ENCODE measurements at regions not wholly inside any gene's neighbourhood (a gene's known extent, or its start where the extent isn't known, plus 50 kb on each side); places are given as distances from the start of the nearest gene placed in this dataset.
"Not testable (repeated sequence)": the region's sequence is repeated elsewhere in the genome, so short reads cannot be mapped to it uniquely, and the experiment has no call there.

DNA sequence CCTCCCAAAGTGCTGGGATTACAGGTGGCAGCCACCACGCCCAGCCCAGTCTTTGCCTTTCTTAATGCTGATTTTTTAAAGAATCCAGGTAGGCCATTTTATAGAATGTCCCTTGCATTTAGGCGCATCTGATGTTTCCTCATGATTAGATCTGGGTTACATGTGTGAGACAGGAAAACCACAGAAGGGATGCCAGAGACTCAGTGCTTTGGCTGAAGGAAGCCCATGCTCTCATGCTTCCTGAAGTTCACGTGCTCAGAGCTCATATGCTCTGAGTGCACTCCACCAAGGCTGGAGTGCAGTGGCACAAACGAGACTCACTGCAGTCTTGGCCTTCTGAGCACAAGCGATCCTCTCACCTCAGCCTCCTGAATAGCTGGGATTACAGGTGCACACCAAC lies 411.5 kb upstream of the DEFB115 start:
- 75% methylated on average over 3 of the region's 5 CpGs for WGBS (ENCODE audit: insufficient coverage)
- not testable (repeated sequence) for H3K27ac ChIP-seq (ENCODE audit: low read length); H3K4me3 ChIP-seq (ENCODE audit: low read length); H3K27me3 ChIP-seq (ENCODE audit: control insufficient read depth, insufficient read depth, low read length); H3K36me3 ChIP-seq (ENCODE audit: control insufficient read depth, insufficient read depth, low read length); DNase-seq; H3K9me3 ChIP-seq (replicated peaks; ENCODE audit: control insufficient read depth, low read depth, low read length); H3K4me1 ChIP-seq (ENCODE audit: control insufficient read depth, insufficient read depth, low read length)

DNA sequence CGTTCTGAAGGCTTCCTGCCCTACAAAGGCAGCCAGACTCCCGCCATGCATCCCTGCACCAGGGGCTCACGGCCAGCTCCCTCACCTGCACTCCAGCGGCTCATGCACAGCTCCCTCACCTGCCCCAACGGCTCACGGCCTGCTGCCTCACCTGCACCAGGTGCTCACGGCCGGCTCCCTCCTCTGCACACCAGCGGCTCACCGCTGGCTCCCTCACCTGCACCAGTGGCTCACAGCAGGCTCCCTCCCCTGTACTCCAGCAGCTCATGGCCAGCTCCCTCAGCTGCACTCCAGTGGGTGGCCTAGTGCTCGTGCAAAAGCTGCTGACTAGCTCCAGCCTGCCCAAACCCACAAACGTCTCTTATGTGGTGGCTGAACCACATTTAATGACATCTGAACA lies 389.2 kb upstream of the DEFB115 start:
- not testable (repeated sequence) for H3K36me3 ChIP-seq (ENCODE audit: control insufficient read depth, insufficient read depth, low read length); H3K27me3 ChIP-seq (ENCODE audit: control insufficient read depth, insufficient read depth, low read length); H3K27ac ChIP-seq (ENCODE audit: low read length); H3K4me1 ChIP-seq (ENCODE audit: control insufficient read depth, insufficient read depth, low read length); H3K4me3 ChIP-seq (ENCODE audit: low read length); DNase-seq
- WGBS (ENCODE audit: insufficient coverage): 79% methylated on average over 12 of the region's 12 CpGs
- H3K9me3 ChIP-seq (replicated peaks; ENCODE audit: control insufficient read depth, low read depth, low read length): peaks cover 24% of the 10 kb centered on the region

DNA sequence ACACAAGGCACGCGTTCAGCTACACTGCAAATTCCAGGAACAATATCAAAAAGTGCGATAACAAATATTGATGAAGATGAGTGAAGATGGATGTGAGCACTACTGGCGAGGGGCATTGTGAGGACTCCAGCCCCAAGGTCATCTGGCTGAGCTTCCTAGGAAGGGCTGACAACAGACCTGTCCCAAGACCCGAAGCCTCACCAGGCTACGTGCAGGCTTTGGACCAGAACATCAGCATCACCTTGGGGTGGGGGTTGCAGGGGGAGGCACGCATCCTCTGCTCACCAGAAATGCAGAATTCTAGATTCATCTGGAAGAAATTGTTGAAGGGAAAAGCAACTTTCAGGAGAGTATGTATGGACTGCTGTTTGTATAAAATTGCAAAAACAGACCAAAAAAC lies 386.3 kb upstream of the DEFB115 start:
- DNase-seq; H3K36me3 ChIP-seq (ENCODE audit: control insufficient read depth, insufficient read depth, low read length); H3K4me3 ChIP-seq (ENCODE audit: low read length); H3K27me3 ChIP-seq (ENCODE audit: control insufficient read depth, insufficient read depth, low read length); H3K4me1 ChIP-seq (ENCODE audit: control insufficient read depth, insufficient read depth, low read length); H3K27ac ChIP-seq (ENCODE audit: low read length): not testable (repeated sequence)
- H3K9me3 ChIP-seq (replicated peaks; ENCODE audit: control insufficient read depth, low read depth, low read length): peaks cover 23% of the 10 kb centered on the region
- 49% methylated on average over 4 of the region's 7 CpGs for WGBS (ENCODE audit: insufficient coverage)

DNA sequence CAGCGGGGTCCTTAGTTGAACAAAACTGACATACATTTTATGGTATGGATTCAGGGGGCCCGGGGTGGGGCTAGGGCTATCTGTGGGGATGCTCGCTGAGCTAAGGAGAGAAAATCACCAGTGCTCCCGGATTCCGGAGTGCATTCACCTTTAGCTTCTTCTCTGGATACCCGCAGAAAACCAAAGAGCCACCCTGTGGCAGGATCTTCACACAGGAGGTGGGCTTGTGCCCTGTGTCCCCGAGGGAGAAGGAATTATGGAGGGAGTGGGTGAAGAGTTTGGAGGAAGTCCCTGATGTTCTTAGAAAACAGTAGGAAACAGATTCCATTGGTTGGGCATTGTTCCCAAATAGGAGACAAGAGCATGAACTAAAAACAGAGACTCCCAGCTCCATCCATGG lies 385.2 kb upstream of the DEFB115 start:
- H3K4me3 ChIP-seq (ENCODE audit: low read length); H3K27me3 ChIP-seq (ENCODE audit: control insufficient read depth, insufficient read depth, low read length); H3K27ac ChIP-seq (ENCODE audit: low read length); H3K36me3 ChIP-seq (ENCODE audit: control insufficient read depth, insufficient read depth, low read length); DNase-seq; H3K4me1 ChIP-seq (ENCODE audit: control insufficient read depth, insufficient read depth, low read length): not testable (repeated sequence)
- peaks cover 21% of the 10 kb centered on the region for H3K9me3 ChIP-seq (replicated peaks; ENCODE audit: control insufficient read depth, low read depth, low read length)
- 77% methylated on average over 5 of the region's 7 CpGs for WGBS (ENCODE audit: insufficient coverage)

DNA sequence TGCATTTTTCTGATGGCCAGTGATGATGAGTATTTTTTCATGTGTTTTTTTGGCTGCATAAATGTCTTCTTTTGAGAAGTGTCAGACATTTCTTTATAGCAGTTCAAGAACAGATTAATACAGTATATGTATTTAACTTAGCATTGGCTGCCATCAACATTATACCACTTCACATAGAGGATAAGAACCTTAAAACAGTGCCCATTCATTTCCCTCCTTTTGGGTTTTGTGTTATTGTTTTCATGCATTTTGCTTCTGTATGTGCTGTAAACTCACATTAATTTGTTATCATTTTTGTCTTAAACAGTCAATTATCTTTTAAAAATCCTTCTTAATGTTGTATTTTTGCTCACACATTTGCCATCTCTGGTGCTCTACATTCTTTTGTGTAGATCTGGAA lies 381.6 kb upstream of the DEFB115 start:
- DNase-seq; H3K4me1 ChIP-seq (ENCODE audit: control insufficient read depth, insufficient read depth, low read length); H3K27me3 ChIP-seq (ENCODE audit: control insufficient read depth, insufficient read depth, low read length); H3K4me3 ChIP-seq (ENCODE audit: low read length); H3K36me3 ChIP-seq (ENCODE audit: control insufficient read depth, insufficient read depth, low read length); H3K27ac ChIP-seq (ENCODE audit: low read length): not testable (repeated sequence)
- peaks cover 18% of the 10 kb centered on the region for H3K9me3 ChIP-seq (replicated peaks; ENCODE audit: control insufficient read depth, low read depth, low read length)

DNA sequence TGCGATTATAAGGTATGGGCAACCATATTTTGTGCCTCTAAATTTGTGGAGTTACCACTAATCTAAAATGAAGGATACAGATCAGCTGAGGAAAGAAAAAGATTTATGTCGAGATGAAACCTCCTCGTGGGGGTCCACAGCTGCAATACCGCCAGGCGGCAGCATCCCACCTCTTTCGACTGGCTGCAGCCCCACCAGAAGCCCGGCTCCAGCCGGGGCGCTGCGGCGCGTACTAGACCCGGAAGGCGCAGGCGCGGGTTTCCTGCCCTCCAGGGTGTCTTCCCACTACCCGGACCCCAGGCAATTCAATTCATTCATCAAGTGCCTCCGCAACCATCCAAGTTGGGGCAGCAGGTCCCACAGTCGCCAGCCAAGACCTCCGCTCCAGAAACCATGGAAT lies 366.1 kb upstream of the DEFB115 start:
- 47% methylated on average over 20 of the region's 20 CpGs for WGBS (ENCODE audit: insufficient coverage)
- not testable (repeated sequence) for H3K27me3 ChIP-seq (ENCODE audit: control insufficient read depth, insufficient read depth, low read length); H3K4me1 ChIP-seq (ENCODE audit: control insufficient read depth, insufficient read depth, low read length); H3K4me3 ChIP-seq (ENCODE audit: low read length); H3K27ac ChIP-seq (ENCODE audit: low read length); DNase-seq; H3K36me3 ChIP-seq (ENCODE audit: control insufficient read depth, insufficient read depth, low read length)
- H3K9me3 ChIP-seq (replicated peaks; ENCODE audit: control insufficient read depth, low read depth, low read length): peaks cover 19% of the 10 kb centered on the region

DNA sequence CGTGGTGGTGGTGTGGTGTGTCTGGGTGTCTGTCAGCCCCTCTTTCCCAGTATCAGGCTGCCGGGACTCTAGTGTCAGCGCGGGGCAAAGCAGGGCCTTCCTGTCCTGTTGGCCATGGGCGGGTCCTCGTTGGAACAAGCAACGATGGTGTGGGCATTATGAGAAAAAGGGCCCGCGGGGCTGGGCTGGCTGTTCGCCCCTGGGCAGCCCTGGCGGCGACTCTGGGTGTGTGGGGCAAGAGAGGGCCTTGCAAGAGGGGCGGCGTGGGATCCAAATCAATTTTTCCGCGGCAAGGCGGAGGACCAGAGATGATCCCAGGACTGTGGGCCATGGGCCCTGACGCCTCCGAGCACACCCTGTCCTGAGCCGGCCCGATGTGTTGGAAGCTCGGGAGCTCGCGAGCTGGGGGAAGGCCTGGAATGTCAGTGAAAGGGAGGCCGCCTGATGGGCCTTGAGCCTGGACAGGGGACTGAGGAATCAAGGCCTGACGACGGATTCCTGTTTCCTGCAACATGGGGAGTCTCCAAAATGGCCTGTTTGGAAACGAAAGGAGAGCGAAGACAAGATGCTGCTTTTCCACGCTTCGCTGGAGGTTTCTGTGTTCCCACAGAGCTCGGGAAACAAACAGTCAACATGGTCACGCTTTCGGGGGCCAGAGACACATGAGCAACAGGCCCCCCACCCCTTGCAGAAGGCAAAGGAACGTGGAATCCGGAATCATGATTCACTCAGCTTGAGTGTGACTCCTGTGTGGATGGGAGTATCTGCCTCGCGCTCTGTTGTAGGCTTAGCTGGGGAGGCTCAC lies 364.7 kb upstream of the DEFB115 start:
- no peak for DNase-seq
- no peak overlapping the region for H3K4me3 ChIP-seq (ENCODE audit: low read length)
- peaks cover 19% of the 10 kb centered on the region for H3K9me3 ChIP-seq (replicated peaks; ENCODE audit: control insufficient read depth, low read depth, low read length)
- WGBS (ENCODE audit: insufficient coverage): 69% methylated on average over 37 of the region's 38 CpGs
- H3K4me1 ChIP-seq (ENCODE audit: control insufficient read depth, insufficient read depth, low read length): no peaks in the 10 kb centered on the region
- no peaks in the 10 kb centered on the region for H3K27me3 ChIP-seq (ENCODE audit: control insufficient read depth, insufficient read depth, low read length)
- no peaks in the 10 kb centered on the region for H3K36me3 ChIP-seq (ENCODE audit: control insufficient read depth, insufficient read depth, low read length)
- H3K27ac ChIP-seq (ENCODE audit: low read length): no peak overlapping the region

DNA sequence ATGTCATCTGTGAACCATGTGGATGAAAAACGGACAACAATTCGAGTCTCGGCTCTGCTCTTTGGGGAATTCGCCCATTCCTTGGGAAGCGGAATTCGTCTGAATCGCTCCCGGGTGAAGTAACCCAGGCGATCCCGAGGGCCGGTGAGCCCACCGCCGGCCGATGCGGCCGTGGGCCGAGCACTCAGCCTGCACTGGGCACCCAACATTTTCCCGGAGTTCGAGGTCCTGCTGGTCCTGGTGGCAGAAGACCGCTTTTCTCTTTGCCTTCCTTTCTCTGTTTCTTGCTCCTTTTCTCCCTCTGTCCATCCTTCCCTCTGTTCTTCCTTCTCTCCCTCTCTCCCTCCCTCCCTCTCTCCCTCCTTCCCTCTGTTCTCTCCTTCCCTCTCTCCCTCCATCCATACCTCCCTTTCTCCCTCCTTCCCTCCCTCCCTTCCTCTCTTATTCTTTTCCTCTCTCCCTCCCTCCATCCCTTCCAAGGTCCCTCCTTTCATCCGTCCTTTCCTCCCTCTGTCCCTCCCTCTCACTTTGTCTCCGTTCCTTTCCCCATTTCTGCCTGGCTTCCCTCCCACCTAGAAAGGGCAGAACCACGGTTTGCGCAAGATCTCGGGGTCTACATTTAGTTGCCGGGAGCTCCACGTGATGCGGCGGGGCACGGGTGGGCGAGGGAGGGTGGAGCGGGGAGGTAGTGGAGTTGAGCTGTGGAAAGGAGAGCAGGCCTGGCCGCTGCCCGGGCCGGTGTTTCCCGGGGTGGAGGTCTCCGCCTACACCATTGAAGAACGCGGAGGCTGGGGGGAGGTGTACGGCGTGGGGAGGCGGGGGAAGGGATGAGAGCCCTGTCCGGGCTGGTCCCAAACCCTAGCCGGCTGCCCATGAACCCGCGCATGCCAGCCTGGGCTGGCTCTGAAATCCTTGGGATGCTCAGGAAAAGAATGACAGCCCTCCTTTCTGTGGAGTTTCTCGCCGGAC lies 363.8 kb upstream of the DEFB115 start:
- H3K4me1 ChIP-seq (ENCODE audit: control insufficient read depth, insufficient read depth, low read length); H3K4me3 ChIP-seq (ENCODE audit: low read length); H3K36me3 ChIP-seq (ENCODE audit: control insufficient read depth, insufficient read depth, low read length); H3K27ac ChIP-seq (ENCODE audit: low read length); DNase-seq; H3K27me3 ChIP-seq (ENCODE audit: control insufficient read depth, insufficient read depth, low read length): not testable (repeated sequence)
- peaks cover 19% of the 10 kb centered on the region for H3K9me3 ChIP-seq (replicated peaks; ENCODE audit: control insufficient read depth, low read depth, low read length)
- WGBS (ENCODE audit: insufficient coverage): 64% methylated on average over 17 of the region's 48 CpGs

DNA sequence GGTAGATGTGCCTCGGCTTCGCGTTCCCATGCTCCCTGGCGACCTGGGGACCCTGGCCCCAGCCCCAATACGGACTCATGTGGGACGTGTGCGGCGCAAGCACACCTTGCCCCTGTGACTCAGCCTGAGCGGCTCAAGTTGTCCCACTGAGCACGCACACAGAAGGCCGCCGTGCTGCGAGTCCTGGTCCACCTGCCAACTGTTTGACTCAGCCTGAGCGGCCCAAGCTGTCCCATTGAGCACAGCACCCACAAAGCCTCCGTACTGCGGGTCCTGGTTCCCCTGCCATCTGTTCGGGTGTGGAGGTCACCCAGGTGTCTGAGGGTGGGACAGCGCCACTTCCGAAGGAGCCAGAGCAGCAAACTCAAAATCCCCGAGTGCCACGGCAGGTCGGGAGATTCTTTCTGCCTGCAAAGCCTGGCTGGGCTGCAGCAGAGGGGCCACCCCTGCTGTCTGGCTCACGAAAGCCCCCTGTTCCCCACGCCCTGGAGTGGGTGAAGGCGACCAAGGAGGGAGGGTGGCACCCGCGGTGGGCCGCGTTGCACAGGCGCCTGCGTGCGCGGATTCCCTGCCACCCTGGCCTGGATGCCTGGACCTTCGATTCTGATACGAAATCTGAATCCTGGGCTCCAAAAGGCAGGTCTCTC lies 362.6 kb upstream of the DEFB115 start:
- H3K4me1 ChIP-seq (ENCODE audit: control insufficient read depth, insufficient read depth, low read length); H3K27ac ChIP-seq (ENCODE audit: low read length); H3K4me3 ChIP-seq (ENCODE audit: low read length); H3K36me3 ChIP-seq (ENCODE audit: control insufficient read depth, insufficient read depth, low read length); H3K27me3 ChIP-seq (ENCODE audit: control insufficient read depth, insufficient read depth, low read length); DNase-seq: not testable (repeated sequence)
- H3K9me3 ChIP-seq (replicated peaks; ENCODE audit: control insufficient read depth, low read depth, low read length): peaks cover 21% of the 10 kb centered on the region
- 47% methylated on average over 35 of the region's 35 CpGs for WGBS (ENCODE audit: insufficient coverage)

DNA sequence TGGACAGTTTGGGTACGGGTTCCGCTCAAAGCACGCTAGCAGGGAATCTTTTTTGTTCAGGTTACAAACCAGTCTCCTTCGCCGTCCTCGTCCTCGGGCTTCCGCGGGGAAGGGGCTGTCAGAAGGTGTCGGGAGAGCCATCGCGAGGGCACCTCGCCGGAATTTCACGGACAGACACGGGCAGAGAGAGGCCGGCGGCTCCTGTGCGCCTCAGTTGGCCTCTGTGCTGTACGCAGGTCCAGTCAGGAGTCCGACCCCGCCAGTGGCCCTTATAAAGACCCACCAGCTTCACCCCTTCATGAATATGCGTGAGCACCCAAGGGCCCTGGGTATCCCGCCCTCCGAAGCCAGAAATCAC lies 362.1 kb upstream of the DEFB115 start:
- H3K4me1 ChIP-seq (ENCODE audit: control insufficient read depth, insufficient read depth, low read length); DNase-seq; H3K4me3 ChIP-seq (ENCODE audit: low read length); H3K36me3 ChIP-seq (ENCODE audit: control insufficient read depth, insufficient read depth, low read length); H3K27me3 ChIP-seq (ENCODE audit: control insufficient read depth, insufficient read depth, low read length); H3K27ac ChIP-seq (ENCODE audit: low read length): not testable (repeated sequence)
- 67% methylated on average over 2 of the region's 25 CpGs for WGBS (ENCODE audit: insufficient coverage)
- peaks cover 26% of the 10 kb centered on the region for H3K9me3 ChIP-seq (replicated peaks; ENCODE audit: control insufficient read depth, low read depth, low read length)
